Colonic mucosa (tissue), 4 donors: ENCODE measurements at regions not wholly inside any gene's neighbourhood (a gene's known extent, or its start where the extent isn't known, plus 50 kb on each side); places are given as distances from the start of the nearest gene placed in this dataset.

ENCODE experiments used
- DNase-seq: peaks from one replicate; pipeline ENCODE4 v3.0.0-alpha.2; 2020
- H3K27ac ChIP-seq: fragments of 200-600 bp; one replicate; pipeline ENCODE4 v1.8.0; 2021
- H3K27me3 ChIP-seq: fragments of 200-600 bp; one replicate; pipeline ENCODE4 v1.8.0; 2021
- H3K36me3 ChIP-seq: fragments of 200-600 bp; one replicate; pipeline ENCODE4 v1.8.0; 2021
- H3K4me1 ChIP-seq: fragments of 200-600 bp; one replicate; pipeline ENCODE4 v1.8.0; 2021; ENCODE audit warnings: mild to moderate bottlenecking
- H3K4me3 ChIP-seq: fragments of 200-600 bp; one replicate; pipeline ENCODE4 v1.8.0; 2021
- H3K9ac ChIP-seq, 2 donors: one replicate each; pipeline ENCODE4 v1.7.0; 2013; ENCODE audit warnings: control low read depth in 2 of 2, low read depth in 2 of 2, low read length in 2 of 2
- H3K9me3 ChIP-seq: fragments of 200-600 bp; one replicate; pipeline ENCODE4 v1.8.0; 2021
- CTCF ChIP-seq: fragments of 200-600 bp; IDR thresholded peaks from one replicate; pipeline ENCODE4 v1.8.0; 2022; ENCODE audit warnings: antibody characterized with exemption, mild to moderate bottlenecking
- intact Hi-C: fragments of 100-400 bp; cut with DNase I; formaldehyde crosslinking; loops from one replicate; pipeline ENCODE4 v1.14.1; 2022
- donor health status: healthy.
- donor health status: DM: no; HTN: no; CAD: no.
- donor health status: DM: no; HTN: no; CAD: no.

GRCh38 chr16:51017969-51018368 is 133.1 kb downstream of the SALL1 start:
- Histone ChIP-seq H3K27ac (no peak overlapping the region), H3K4me3 (no peak overlapping the region), H3K4me1 (no peaks in the 10 kb centered on the region), H3K9me3 (no peaks in the 10 kb centered on the region), H3K36me3 (no peaks in the 10 kb centered on the region), H3K27me3 (no peaks in the 10 kb centered on the region), H3K9ac (no peak overlapping the region)
- no peak for TF ChIP-seq CTCF
- intact Hi-C loops = no loop called here
- DNase-seq = no peak

- DNase-seq = no peak
- H3K9me3 ChIP-seq = no peaks in the 10 kb centered on the region
- intact Hi-C loops = no loop called here
- H3K9ac ChIP-seq = no peak overlapping the region
- H3K27ac ChIP-seq = no peak overlapping the region
- H3K27me3 ChIP-seq = no peaks in the 10 kb centered on the region
- H3K4me3 ChIP-seq = no peak overlapping the region
- H3K36me3 ChIP-seq = no peaks in the 10 kb centered on the region
- no peaks in the 10 kb centered on the region for H3K4me1 ChIP-seq
- no peak for TF ChIP-seq CTCF
These were observed 138.7 kb downstream of the SALL1 start for GRCh38 chr16:51012396-51012795.

- Histone ChIP-seq H3K4me3 (no peak overlapping the region), H3K27me3 (no peaks in the 10 kb centered on the region), H3K9me3 (no peaks in the 10 kb centered on the region), H3K9ac (no peak overlapping the region), H3K4me1 (no peaks in the 10 kb centered on the region), H3K36me3 (no peaks in the 10 kb centered on the region), H3K27ac (no peak overlapping the region)
- TF ChIP-seq CTCF = no peak
- no peak for DNase-seq
- intact Hi-C loops = no loop called here
These were observed 140.3 kb downstream of the SALL1 start for GRCh38 chr16:51010817-51011216.

GRCh38 chr16:51009813-51010212 is 141.3 kb downstream of the SALL1 start:
- no peaks in the 10 kb centered on the region for H3K4me1 ChIP-seq
- H3K27me3 ChIP-seq = no peaks in the 10 kb centered on the region
- no peak overlapping the region for H3K9ac ChIP-seq
- H3K36me3 ChIP-seq = no peaks in the 10 kb centered on the region
- intact Hi-C loops = no loop called here
- no peak for TF ChIP-seq CTCF
- no peaks in the 10 kb centered on the region for H3K9me3 ChIP-seq
- H3K4me3 ChIP-seq = no peak overlapping the region
- no peak overlapping the region for H3K27ac ChIP-seq
- no peak for DNase-seq

- Histone ChIP-seq H3K36me3 (no peaks in the 10 kb centered on the region), H3K27ac (no peak overlapping the region), H3K4me3 (no peak overlapping the region), H3K4me1 (no peaks in the 10 kb centered on the region), H3K27me3 (no peaks in the 10 kb centered on the region), H3K9ac (no peak overlapping the region), H3K9me3 (no peaks in the 10 kb centered on the region)
- DNase-seq = no peak
- intact Hi-C loops = no loop called here
- TF ChIP-seq CTCF = no peak
These were observed 141.7 kb downstream of the SALL1 start for GRCh38 chr16:51009359-51009758.

- Histone ChIP-seq H3K27me3 (no peaks in the 10 kb centered on the region), H3K27ac (no peak overlapping the region), H3K36me3 (no peaks in the 10 kb centered on the region), H3K4me3 (no peak overlapping the region), H3K4me1 (no peaks in the 10 kb centered on the region), H3K9ac (no peak overlapping the region), H3K9me3 (no peaks in the 10 kb centered on the region)
- intact Hi-C loops = no loop called here
- DNase-seq = no peak
- no peak for TF ChIP-seq CTCF
These were observed 142.5 kb downstream of the SALL1 start for GRCh38 chr16:51008607-51009006.
